WTC11 (cell line): ENCODE measurements at regions not wholly inside any gene's neighbourhood (a gene's known extent, or its start where the extent isn't known, plus 50 kb on each side); places are given as distances from the start of the nearest gene placed in this dataset.

ENCODE experiments used
- CREB1 ChIP-seq: sonication (generic); formaldehyde crosslinking; IDR thresholded peaks from 2 replicates; pipeline ENCODE4 v1.8.0; 2023; ENCODE audit warnings: mild to moderate bottlenecking, missing genetic modification reagents
- CTCF ChIP-seq: fragments of 200-600 bp; IDR thresholded peaks from 2 replicates; pipeline ENCODE4 v1.8.0; 2022; ENCODE audit warnings: antibody characterized with exemption
- HMGXB4 ChIP-seq: sonication (generic); formaldehyde crosslinking; IDR thresholded peaks from 2 replicates; pipeline ENCODE4 v1.8.1; 2023; ENCODE audit warnings: mild to moderate bottlenecking, moderate library complexity, missing genetic modification reagents
- SMAD4 ChIP-seq: sonication (generic); formaldehyde crosslinking; IDR thresholded peaks from 2 replicates; pipeline ENCODE4 v1.8.0; 2022; ENCODE audit warnings: mild to moderate bottlenecking, missing genetic modification reagents
- SOX15 ChIP-seq: fragments of 250-450 bp; sonication (Bioruptor Pico); IDR thresholded peaks from 2 replicates; pipeline ENCODE4 v1.9.0; 2021; ENCODE audit warnings: mild to moderate bottlenecking
- TCF7 ChIP-seq: sonication (generic); formaldehyde crosslinking; IDR thresholded peaks from 2 replicates; pipeline ENCODE4 v1.8.0; 2022; ENCODE audit warnings: mild to moderate bottlenecking, low read depth, missing genetic modification reagents, moderate library complexity
- TEAD4 ChIP-seq: sonication (generic); formaldehyde crosslinking; IDR thresholded peaks from 2 replicates; pipeline ENCODE4 v1.8.0; 2022; ENCODE audit warnings: mild to moderate bottlenecking, missing genetic modification reagents

GRCh38 chr4:156672492-156673305, 298.9 kb downstream of the PDGFC start:
- no peak for TF ChIP-seq TEAD4
- no peak for TF ChIP-seq SMAD4 (CRISPR knock-in tag)
- no peak for TF ChIP-seq HMGXB4
- TF ChIP-seq CTCF = no peak
- no peak for TF ChIP-seq SOX15 (CRISPR knock-in tag)
- TF ChIP-seq TCF7 = no peak
- no peak for TF ChIP-seq CREB1
